ENCODE measurements at regions not wholly inside any gene's neighbourhood (a gene's known extent, or its start where the extent isn't known, plus 50 kb on each side); places are given as distances from the start of the nearest gene placed in this dataset.
"Not testable (repeated sequence)": the region's sequence is repeated elsewhere in the genome, so short reads cannot be mapped to it uniquely, and the experiment has no call there.

GRCh38 chr3:6468589-6468988 lies 392.3 kb upstream of the GRM7 start:
- no peak for DNase-seq

GRCh38 chr3:6471744-6472143 lies 389.2 kb upstream of the GRM7 start:
- DNase-seq = no peak

GRCh38 chr3:6490487-6491327 lies 370.2 kb upstream of the GRM7 start:
- DNase-seq = not testable (repeated sequence)

GRCh38 chr3:6491768-6492167 lies 369.1 kb upstream of the GRM7 start:
- DNase-seq = no peak

GRCh38 chr3:6492306-6492705 lies 368.6 kb upstream of the GRM7 start:
- DNase-seq = no peak

- DNase-seq = not testable (repeated sequence)
Measured at GRCh38 chr3:6498944-6499343, 362.0 kb upstream of the GRM7 start.

GRCh38 chr3:6504347-6504746 lies 356.6 kb upstream of the GRM7 start:
- DNase-seq = no peak

- no peak for DNase-seq
Measured at GRCh38 chr3:6504834-6505233, 356.1 kb upstream of the GRM7 start.

GRCh38 chr3:6508410-6508759 lies 352.5 kb upstream of the GRM7 start:
- DNase-seq = no peak

GRCh38 chr3:6509576-6509975 lies 351.3 kb upstream of the GRM7 start:
- no peak for DNase-seq

GRCh38 chr3:6510713-6511112 lies 350.2 kb upstream of the GRM7 start:
- DNase-seq = no peak

- peak; percentile 82 for DNase-seq
Measured at GRCh38 chr3:6512172-6512800, 348.6 kb upstream of the GRM7 start.

GRCh38 chr3:6516143-6516542 lies 344.8 kb upstream of the GRM7 start:
- DNase-seq = no peak

GRCh38 chr3:6516694-6517093 lies 344.2 kb upstream of the GRM7 start:
- DNase-seq = no peak

GRCh38 chr3:6518709-6519345 lies 342.1 kb upstream of the GRM7 start:
- no peak for DNase-seq

GRCh38 chr3:6521369-6522113 lies 339.4 kb upstream of the GRM7 start:
- DNase-seq = no peak

GRCh38 chr3:6522191-6522590 lies 338.7 kb upstream of the GRM7 start:
- DNase-seq = no peak

- no peak for DNase-seq
Measured at GRCh38 chr3:6523043-6523442, 337.9 kb upstream of the GRM7 start.

- DNase-seq = no peak
Measured at GRCh38 chr3:6524479-6524878, 336.4 kb upstream of the GRM7 start.

GRCh38 chr3:6526321-6526720 lies 334.6 kb upstream of the GRM7 start:
- DNase-seq = no peak

- no peak for DNase-seq
Measured at GRCh38 chr3:6526861-6527260, 334.1 kb upstream of the GRM7 start.

GRCh38 chr3:6528951-6529350 lies 332.0 kb upstream of the GRM7 start:
- no peak for DNase-seq

- DNase-seq = no peak
Measured at GRCh38 chr3:6531153-6531552, 329.8 kb upstream of the GRM7 start.

- no peak for DNase-seq
Measured at GRCh38 chr3:6532101-6532500, 328.8 kb upstream of the GRM7 start.

Data from NCI-H510A (cell line).